NCI-H69 (cell line): ENCODE measurements at regions not wholly inside any gene's neighbourhood (a gene's known extent, or its start where the extent isn't known, plus 50 kb on each side); places are given as distances from the start of the nearest gene placed in this dataset.

Experiments
- DNase-seq: peaks from one replicate; lab custom pipeline; 2025; lab: John Stamatoyannopoulos, UW

GRCh38 chr11:17157761-17158160, 50.0 kb downstream of the PIK3C2A start:
- no peak for DNase-seq

- no peak for DNase-seq
Measured at GRCh38 chr11:17156283-17156682, 51.5 kb downstream of the PIK3C2A start.

DNA sequence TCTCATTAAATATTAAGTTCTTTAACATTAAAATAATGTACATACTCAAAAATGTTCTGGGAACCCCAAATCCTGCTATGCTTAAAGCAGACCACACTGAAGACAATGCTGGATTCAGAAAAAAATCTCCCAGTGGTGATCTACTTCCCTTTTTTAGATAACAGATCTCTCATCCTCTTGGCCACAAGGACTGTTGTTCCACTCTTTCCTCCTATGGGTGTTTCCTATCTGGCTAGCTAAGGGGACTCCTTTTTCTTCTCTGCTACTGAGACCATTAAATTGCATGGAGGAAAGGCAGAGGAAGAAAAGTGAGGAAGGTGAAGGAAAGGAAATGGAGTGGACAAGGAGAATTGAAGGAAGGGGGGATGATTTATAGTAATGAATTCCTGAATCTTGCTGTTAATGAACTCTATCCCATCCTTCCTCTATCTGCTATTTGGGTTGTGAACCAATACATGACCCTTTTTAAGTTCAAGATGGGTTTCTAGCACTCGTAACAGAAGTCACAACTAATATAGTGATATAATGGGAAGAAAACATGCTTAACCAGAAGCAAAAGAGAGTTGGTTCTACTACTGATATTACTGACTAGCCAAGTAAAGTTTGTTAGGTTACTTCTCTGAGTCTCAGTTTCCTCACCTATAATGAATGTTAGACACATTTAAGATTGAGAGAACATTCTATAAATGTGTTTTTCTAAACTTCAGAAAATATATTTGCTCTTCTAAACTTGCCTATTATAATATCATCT, 53.2 kb downstream of the PIK3C2A start:
- no peak for DNase-seq

- no peak for DNase-seq
Measured at GRCh38 chr11:17153757-17154156, 54.0 kb downstream of the PIK3C2A start.

- DNase-seq: no peak
Measured at GRCh38 chr11:17152306-17152705, 55.5 kb downstream of the PIK3C2A start.

DNA sequence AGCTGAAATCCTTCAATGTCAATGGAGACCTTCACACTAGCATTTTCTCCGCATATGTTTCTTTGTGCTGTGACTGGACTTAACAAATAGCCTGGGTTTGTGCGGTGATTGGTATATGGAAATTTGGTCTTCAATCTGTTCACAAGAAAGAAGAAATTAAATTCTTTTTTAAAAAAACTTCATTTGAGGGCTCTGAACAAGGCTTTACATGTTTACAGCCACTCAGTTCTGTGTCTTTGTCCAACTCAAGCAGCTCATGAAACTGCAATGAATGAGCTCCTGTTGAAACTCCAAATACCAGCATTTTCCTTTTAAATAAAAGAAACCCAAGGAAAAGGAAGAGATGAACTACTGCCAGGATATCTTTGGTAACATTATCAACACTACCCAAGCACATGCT, 57.3 kb downstream of the PIK3C2A start:
- no peak for DNase-seq

- DNase-seq: no peak
Measured at GRCh38 chr11:17148536-17148935, 59.2 kb downstream of the PIK3C2A start.

GRCh38 chr11:17145972-17146371, 61.8 kb downstream of the PIK3C2A start:
- DNase-seq: no peak

- no peak for DNase-seq
Measured at GRCh38 chr11:17142450-17142849, 65.0 kb upstream of the RPS13 start.

DNA sequence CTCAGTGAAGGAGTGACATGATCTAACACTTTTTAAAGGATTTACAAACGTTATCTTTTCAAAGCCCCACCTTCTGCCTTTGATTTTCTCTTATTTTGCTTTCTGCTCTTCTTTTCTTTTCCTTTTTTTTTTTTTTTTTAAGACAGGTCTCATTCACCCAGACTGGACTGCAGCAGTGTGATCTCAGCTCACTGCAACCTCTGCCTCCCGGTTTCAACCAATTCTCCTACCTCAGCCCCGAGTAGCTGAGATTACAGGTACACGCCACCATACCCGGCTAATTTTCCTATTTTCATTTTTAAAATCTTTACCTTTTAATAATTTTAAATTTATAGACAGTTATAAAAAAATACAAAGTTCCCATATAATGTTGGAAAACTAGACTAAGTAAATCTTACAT, 63.7 kb upstream of the RPS13 start:
- no peak for DNase-seq

DNA sequence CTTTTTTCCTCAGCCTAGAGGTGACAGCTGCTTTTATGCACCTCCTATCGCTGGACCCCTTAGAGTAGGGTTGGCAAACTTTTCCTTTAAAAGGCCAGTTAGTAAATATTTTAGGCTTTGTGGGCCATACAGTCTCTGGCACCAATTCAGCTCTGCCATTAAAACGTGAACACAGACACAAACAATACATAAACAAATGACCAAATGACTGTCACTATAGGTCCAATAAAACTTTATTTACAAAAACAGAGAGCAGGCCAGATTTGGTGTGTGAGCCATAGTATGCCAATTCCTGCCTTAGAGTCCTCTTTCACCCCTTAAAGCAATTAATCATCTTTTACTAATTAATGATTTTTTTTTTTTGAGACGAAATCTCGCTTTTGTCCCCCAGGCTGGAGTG, 61.1 kb upstream of the RPS13 start:
- DNase-seq: no peak

- DNase-seq: no peak
Measured at GRCh38 chr11:17135916-17136683, 58.6 kb upstream of the RPS13 start.

DNA sequence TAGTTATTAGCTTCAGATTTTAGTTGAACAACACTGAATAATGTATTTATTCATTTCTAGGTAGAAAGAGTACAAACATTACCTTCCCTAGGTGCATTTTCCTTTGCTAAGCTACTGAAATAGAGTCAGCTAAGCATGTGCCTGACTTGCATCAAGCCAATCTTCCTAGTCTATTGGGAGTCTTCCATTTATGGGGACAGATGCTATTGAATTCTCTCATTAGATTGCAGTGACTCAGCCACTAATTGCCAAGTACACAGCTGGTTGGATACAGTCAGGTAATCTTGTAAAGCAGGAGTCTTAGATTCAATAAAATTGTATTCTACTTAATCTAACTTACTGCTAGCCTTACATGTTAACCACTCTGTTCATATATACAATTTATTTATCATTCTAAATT, 55.2 kb upstream of the RPS13 start:
- DNase-seq: peak; percentile 68

- no peak for DNase-seq
Measured at GRCh38 chr11:17129003-17129402, 51.5 kb upstream of the RPS13 start.
